HepG2 (cell line): ENCODE measurements at regions not wholly inside any gene's neighbourhood (a gene's known extent, or its start where the extent isn't known, plus 50 kb on each side); places are given as distances from the start of the nearest gene placed in this dataset.

Experiments used
- ATF7 ChIP-seq, 2 experiments: fragments of 450-650 bp in 1 of 2; sonication (generic) in 1 of 2; formaldehyde crosslinking in 1 of 2; IDR thresholded peaks; 2 replicates each; pipeline versions ENCODE4 v1.4.0 to v1.6.1; 2016 to 2020; ENCODE audit warnings: antibody characterized with exemption in 1 of 2, mild to moderate bottlenecking in 1 of 2, missing genetic modification reagents in 1 of 2
- BRCA1 ChIP-seq: sonication (generic); formaldehyde crosslinking; IDR thresholded peaks from 2 replicates; pipeline ENCODE4 v1.4.0; 2020; ENCODE audit warnings: missing genetic modification reagents
- CERS6 ChIP-seq: sonication (generic); formaldehyde crosslinking; IDR thresholded peaks from 2 replicates; pipeline ENCODE4 v1.5.0; 2020; ENCODE audit warnings: missing genetic modification reagents
- CREB3 ChIP-seq: sonication (generic); formaldehyde crosslinking; IDR thresholded peaks from 2 replicates; pipeline ENCODE4 v1.5.0; 2020; ENCODE audit warnings: missing genetic modification reagents
- EZH2 ChIP-seq: conservative IDR thresholded peaks from 2 replicates; pipeline ENCODE4 v1.6.1; 2012; ENCODE audit warnings: mild to moderate bottlenecking, low read depth, low read length, moderate library complexity
- FOXA1 ChIP-seq, 2 experiments: fragments of 450-650 bp in 1 of 2; sonication (generic) in 1 of 2; formaldehyde crosslinking in 1 of 2; IDR thresholded peaks; 2 replicates each; pipeline versions ENCODE4 v1.4.0 to v1.6.1; 2016 to 2020; ENCODE audit warnings: missing genetic modification reagents in 1 of 2
- MYC ChIP-seq: sonication (generic); formaldehyde crosslinking; IDR thresholded peaks from 2 replicates; pipeline ENCODE4 v1.9.0; 2021; ENCODE audit warnings: missing genetic modification reagents, borderline replicate concordance
- POLR2A ChIP-seq, 2 experiments: IDR thresholded peaks; 2 replicates each; pipeline ENCODE4 v1.6.1; 2011; ENCODE audit warnings: low read depth in 2 of 2, low read length in 2 of 2, mild to moderate bottlenecking in 1 of 2, moderate library complexity in 1 of 2; ENCODE audit not compliant: insufficient read depth in 1 of 2
- POLR2AphosphoS5 ChIP-seq: IDR thresholded peaks from 2 replicates; pipeline ENCODE4 v1.6.1; 2012; ENCODE audit warnings: low read depth, low read length
- SMC3 ChIP-seq: IDR thresholded peaks from 2 replicates; pipeline ENCODE4 v1.6.1; 2011; ENCODE audit warnings: low read length, improper control_type of control experiment
- ZBTB26 ChIP-seq: IDR thresholded peaks from 2 replicates; pipeline ENCODE4 v1.6.1; 2016; ENCODE audit warnings: missing compliant biosample characterization, missing genetic modification reagents, borderline replicate concordance
- ZNF407 ChIP-seq: sonication (generic); formaldehyde crosslinking; IDR thresholded peaks from one replicate; pipeline ENCODE4 v1.5.1; 2020; ENCODE audit warnings: mild to moderate bottlenecking, missing genetic modification reagents; ENCODE audit errors: not compliant biosample characterization
- ZNF788 ChIP-seq: sonication (generic); formaldehyde crosslinking; IDR thresholded peaks from 2 replicates; pipeline ENCODE4 v1.5.0; 2020; ENCODE audit warnings: mild to moderate bottlenecking, missing genetic modification reagents, borderline replicate concordance
- TF ChIP-seq, protein P1 (sequence below): sonication (generic); formaldehyde crosslinking; IDR thresholded peaks from 2 replicates; pipeline ENCODE4 v1.5.0; 2020; ENCODE audit warnings: mild to moderate bottlenecking, missing genetic modification reagents, moderate library complexity

- TF ChIP-seq CREB3 (CRISPR knock-in tag) (no peak), ZNF788 (CRISPR knock-in tag) (no peak), BRCA1 (CRISPR knock-in tag) (no peak), ZNF407 (no peak), EZH2 (no peak), POLR2A (IDR thresholded peaks at IDR 0.05; ENCODE audit: insufficient read depth in 1 of 2, low read depth in 2 of 2, low read length in 2 of 2) (no peak), FOXA1 (IDR thresholded peaks at IDR 0.05) (no peak), FOXA1 (CRISPR knock-in tag; IDR thresholded peaks at IDR 0.05) (no peak), MYC (CRISPR knock-in tag) (no peak), SMC3 (no peak), CERS6 (CRISPR knock-in tag) (no peak), ATF7 (IDR thresholded peaks at IDR 0.05) (no peak), ATF7 (CRISPR knock-in tag; IDR thresholded peaks at IDR 0.05) (no peak), POLR2AphosphoS5 (no peak), ZBTB26 (CRISPR knock-in tag) (no peak)
- TF ChIP-seq, protein P1, sequence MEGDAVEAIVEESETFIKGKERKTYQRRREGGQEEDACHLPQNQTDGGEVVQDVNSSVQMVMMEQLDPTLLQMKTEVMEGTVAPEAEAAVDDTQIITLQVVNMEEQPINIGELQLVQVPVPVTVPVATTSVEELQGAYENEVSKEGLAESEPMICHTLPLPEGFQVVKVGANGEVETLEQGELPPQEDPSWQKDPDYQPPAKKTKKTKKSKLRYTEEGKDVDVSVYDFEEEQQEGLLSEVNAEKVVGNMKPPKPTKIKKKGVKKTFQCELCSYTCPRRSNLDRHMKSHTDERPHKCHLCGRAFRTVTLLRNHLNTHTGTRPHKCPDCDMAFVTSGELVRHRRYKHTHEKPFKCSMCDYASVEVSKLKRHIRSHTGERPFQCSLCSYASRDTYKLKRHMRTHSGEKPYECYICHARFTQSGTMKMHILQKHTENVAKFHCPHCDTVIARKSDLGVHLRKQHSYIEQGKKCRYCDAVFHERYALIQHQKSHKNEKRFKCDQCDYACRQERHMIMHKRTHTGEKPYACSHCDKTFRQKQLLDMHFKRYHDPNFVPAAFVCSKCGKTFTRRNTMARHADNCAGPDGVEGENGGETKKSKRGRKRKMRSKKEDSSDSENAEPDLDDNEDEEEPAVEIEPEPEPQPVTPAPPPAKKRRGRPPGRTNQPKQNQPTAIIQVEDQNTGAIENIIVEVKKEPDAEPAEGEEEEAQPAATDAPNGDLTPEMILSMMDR (CRISPR knock-in tag), result no peak
Measured at GRCh38 chr6:82681119-82681714, 317.6 kb downstream of the TPBG start.
